HEK293T (cell line): ENCODE measurements at regions not wholly inside any gene's neighbourhood (a gene's known extent, or its start where the extent isn't known, plus 50 kb on each side); places are given as distances from the start of the nearest gene placed in this dataset.

ENCODE experiments used
- BHLHE40 ChIP-seq: fragments of 450-650 bp; IDR thresholded peaks from 2 replicates; pipeline ENCODE4 v1.6.1; 2016; ENCODE audit warnings: mild to moderate bottlenecking, moderate library complexity, borderline replicate concordance
- CTBP1 ChIP-seq: fragments of 450-650 bp; IDR thresholded peaks from 2 replicates; pipeline ENCODE4 v1.6.1; 2016; ENCODE audit warnings: borderline replicate concordance
- FOXA1 ChIP-seq: fragments of 450-650 bp; IDR thresholded peaks from 2 replicates; pipeline ENCODE4 v1.6.1; 2016; ENCODE audit warnings: mild to moderate bottlenecking
- FOXK2 ChIP-seq: fragments of 450-650 bp; IDR thresholded peaks from 2 replicates; pipeline ENCODE4 v1.6.1; 2016; ENCODE audit warnings: mild to moderate bottlenecking
- FOXM1 ChIP-seq: fragments of 450-650 bp; IDR thresholded peaks from 2 replicates; pipeline ENCODE4 v1.6.1; 2017; ENCODE audit warnings: mild to moderate bottlenecking, borderline replicate concordance
- HDGF ChIP-seq: fragments of 450-650 bp; IDR thresholded peaks from 2 replicates; pipeline ENCODE4 v1.6.1; 2017; ENCODE audit warnings: antibody characterized with exemption, borderline replicate concordance
- L3MBTL2 ChIP-seq: fragments of 450-650 bp; conservative IDR thresholded peaks from 2 replicates; pipeline ENCODE4 v1.6.1; 2016; ENCODE audit warnings: mild to moderate bottlenecking
- LEF1 ChIP-seq: fragments of 450-650 bp; IDR thresholded peaks from 2 replicates; pipeline ENCODE4 v1.6.1; 2017; ENCODE audit warnings: mild to moderate bottlenecking, borderline replicate concordance
- NFRKB ChIP-seq: fragments of 450-650 bp; IDR thresholded peaks from 2 replicates; pipeline ENCODE4 v1.6.1; 2016; ENCODE audit warnings: mild to moderate bottlenecking, moderate library complexity
- SP1 ChIP-seq: fragments of 450-650 bp; IDR thresholded peaks from 2 replicates; pipeline ENCODE4 v1.6.1; 2017
- ZNF384 ChIP-seq: fragments of 450-650 bp; IDR thresholded peaks from 2 replicates; pipeline ENCODE4 v1.6.1; 2016

DNA sequence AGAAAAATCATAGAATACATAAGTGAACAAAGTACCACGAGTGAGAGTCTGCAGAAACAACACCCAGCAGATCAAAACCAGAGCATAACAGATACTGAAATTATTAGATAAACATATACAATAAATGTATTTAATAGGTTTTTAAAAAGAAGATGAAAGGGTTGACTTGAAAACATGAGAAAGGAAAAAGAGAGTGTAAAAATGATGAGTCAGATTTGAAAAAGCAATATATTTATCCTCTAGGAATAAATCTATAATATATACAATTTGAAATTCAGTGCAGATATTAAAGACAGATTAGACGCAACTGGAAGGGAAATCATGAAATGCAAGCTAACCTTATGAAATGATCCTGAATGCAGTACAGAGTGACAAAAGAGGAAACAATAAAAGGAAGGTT lies 170.2 kb upstream of the RUNX1 start:
- no peak for TF ChIP-seq CTBP1
- no peak for TF ChIP-seq NFRKB
- no peak for TF ChIP-seq BHLHE40
- TF ChIP-seq ZNF384: no peak
- no peak for TF ChIP-seq FOXK2
- no peak for TF ChIP-seq FOXA1
- TF ChIP-seq HDGF: no peak
- TF ChIP-seq L3MBTL2: no peak
- no peak for TF ChIP-seq SP1
- no peak for TF ChIP-seq LEF1
- TF ChIP-seq FOXM1: no peak
